ENCODE measurements at regions not wholly inside any gene's neighbourhood (a gene's known extent, or its start where the extent isn't known, plus 50 kb on each side); places are given as distances from the start of the nearest gene placed in this dataset.

GRCh38 chr10:43926371-43926770, 277.7 kb upstream of the ZNF32 start:
- Histone ChIP-seq H3K27me3 (no peaks in the 10 kb centered on the region), H3K9me3 (no peaks in the 10 kb centered on the region), H3K4me3 (no peak overlapping the region), H3K4me1 (no peaks in the 10 kb centered on the region), H3K27ac (no peak overlapping the region), H3K36me3 (ENCODE audit: low read depth, missing control alignments) (no peaks in the 10 kb centered on the region)
- TF ChIP-seq POLR2A (IDR thresholded peaks at IDR 0.05), result no peak
- no peak for TF ChIP-seq CTCF (IDR thresholded peaks at IDR 0.05)
- no peak for DNase-seq
- intact Hi-C loops (cut with DNase I; ENCODE audit: low total_unique reads), result no loop called here
- 84 to 93% methylated on average over 5 of the region's 5 CpGs for WGBS, 2 donors

GRCh38 chr10:43925793-43926192, 277.1 kb upstream of the ZNF32 start:
- intact Hi-C loops (cut with DNase I; ENCODE audit: low total_unique reads), result no loop called here
- no peak overlapping the region for H3K27ac ChIP-seq

GRCh38 chr10:43923328-43923727, 274.6 kb upstream of the ZNF32 start:
- TF ChIP-seq POLR2A (IDR thresholded peaks at IDR 0.05), result no peak
- TF ChIP-seq CTCF (IDR thresholded peaks at IDR 0.05), result no peak
- Histone ChIP-seq H3K27me3 (no peaks in the 10 kb centered on the region), H3K9me3 (no peaks in the 10 kb centered on the region), H3K4me1 (no peaks in the 10 kb centered on the region), H3K27ac (no peak overlapping the region), H3K36me3 (ENCODE audit: low read depth, missing control alignments) (no peaks in the 10 kb centered on the region), H3K4me3 (no peak overlapping the region)
- 43 to 68% methylated on average over 2 of the region's 2 CpGs for WGBS, 2 donors
- no peak for DNase-seq
- intact Hi-C loops (cut with DNase I; ENCODE audit: low total_unique reads), result no loop called here

More at GRCh38 chr10:43925793-43926192, 277.1 kb upstream of the ZNF32 start:
- Histone ChIP-seq H3K4me1 (no peaks in the 10 kb centered on the region), H3K9me3 (no peaks in the 10 kb centered on the region), H3K36me3 (ENCODE audit: low read depth, missing control alignments) (no peaks in the 10 kb centered on the region), H3K4me3 (no peak overlapping the region), H3K27me3 (no peaks in the 10 kb centered on the region)
- 93 to 95% methylated on average over 7 of the region's 7 CpGs for whole genome bisulfite sequencing, 2 donors
- TF ChIP-seq POLR2A (IDR thresholded peaks at IDR 0.05) (no peak), CTCF (IDR thresholded peaks at IDR 0.05) (no peak)
- DNase-seq, result no peak

- H3K36me3 ChIP-seq (ENCODE audit: low read depth, missing control alignments), result no peaks in the 10 kb centered on the region
- H3K9me3 ChIP-seq, result no peaks in the 10 kb centered on the region
- intact Hi-C loops (cut with DNase I; ENCODE audit: low total_unique reads), result no loop called here
- H3K4me3 ChIP-seq, result no peak overlapping the region
- no peak overlapping the region for H3K27ac ChIP-seq
- WGBS, 2 donors, result 81 to 90% methylated on average over 9 of the region's 9 CpGs
- no peaks in the 10 kb centered on the region for H3K27me3 ChIP-seq
- DNase-seq, result no peak
- TF ChIP-seq POLR2A (IDR thresholded peaks at IDR 0.05) (no peak), CTCF (IDR thresholded peaks at IDR 0.05) (no peak)
- H3K4me1 ChIP-seq, result no peaks in the 10 kb centered on the region
These were observed 273.9 kb upstream of the ZNF32 start for GRCh38 chr10:43922335-43923280.

- Histone ChIP-seq H3K36me3 (ENCODE audit: low read depth, missing control alignments) (no peaks in the 10 kb centered on the region), H3K4me3 (no peak overlapping the region), H3K27ac (no peak overlapping the region), H3K27me3 (no peaks in the 10 kb centered on the region), H3K9me3 (no peaks in the 10 kb centered on the region), H3K4me1 (no peaks in the 10 kb centered on the region)
- TF ChIP-seq POLR2A (IDR thresholded peaks at IDR 0.05) (no peak), CTCF (IDR thresholded peaks at IDR 0.05) (no peak)
- intact Hi-C loops (cut with DNase I; ENCODE audit: low total_unique reads), result no loop called here
- no peak for DNase-seq
- 84 to 90% methylated on average over 9 of the region's 9 CpGs for WGBS, 2 donors
These were observed 273.2 kb upstream of the ZNF32 start for GRCh38 chr10:43921881-43922280.
